ENCODE measurements at regions not wholly inside any gene's neighbourhood (a gene's known extent, or its start where the extent isn't known, plus 50 kb on each side); places are given as distances from the start of the nearest gene placed in this dataset.
"Not testable (repeated sequence)": the region's sequence is repeated elsewhere in the genome, so short reads cannot be mapped to it uniquely, and the experiment has no call there.

DNA sequence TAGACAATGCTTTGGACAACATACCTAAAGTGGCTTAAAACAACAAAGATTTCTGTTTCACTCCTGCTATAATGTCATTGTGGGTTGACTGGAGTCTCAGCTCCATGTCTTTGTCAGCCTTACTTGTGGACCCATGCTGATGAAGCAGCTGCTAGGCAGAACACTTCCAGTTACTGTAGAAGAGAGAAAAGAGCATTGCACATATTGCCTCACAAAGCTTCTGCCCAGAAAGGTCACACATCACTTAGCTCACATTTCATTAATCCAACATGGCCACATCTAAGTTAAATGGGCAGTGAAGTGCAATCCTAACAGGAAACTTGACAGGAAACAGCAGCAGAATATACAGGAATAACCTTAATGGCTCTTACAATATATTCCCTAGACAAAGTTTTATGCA, 480.5 kb upstream of the HTR1E start:
- DNase-seq (ENCODE audit: low read depth) = no peak
- no peak overlapping the region for H3K4me3 ChIP-seq (ENCODE audit: low read depth, low read length)
- TF ChIP-seq, protein P1, sequence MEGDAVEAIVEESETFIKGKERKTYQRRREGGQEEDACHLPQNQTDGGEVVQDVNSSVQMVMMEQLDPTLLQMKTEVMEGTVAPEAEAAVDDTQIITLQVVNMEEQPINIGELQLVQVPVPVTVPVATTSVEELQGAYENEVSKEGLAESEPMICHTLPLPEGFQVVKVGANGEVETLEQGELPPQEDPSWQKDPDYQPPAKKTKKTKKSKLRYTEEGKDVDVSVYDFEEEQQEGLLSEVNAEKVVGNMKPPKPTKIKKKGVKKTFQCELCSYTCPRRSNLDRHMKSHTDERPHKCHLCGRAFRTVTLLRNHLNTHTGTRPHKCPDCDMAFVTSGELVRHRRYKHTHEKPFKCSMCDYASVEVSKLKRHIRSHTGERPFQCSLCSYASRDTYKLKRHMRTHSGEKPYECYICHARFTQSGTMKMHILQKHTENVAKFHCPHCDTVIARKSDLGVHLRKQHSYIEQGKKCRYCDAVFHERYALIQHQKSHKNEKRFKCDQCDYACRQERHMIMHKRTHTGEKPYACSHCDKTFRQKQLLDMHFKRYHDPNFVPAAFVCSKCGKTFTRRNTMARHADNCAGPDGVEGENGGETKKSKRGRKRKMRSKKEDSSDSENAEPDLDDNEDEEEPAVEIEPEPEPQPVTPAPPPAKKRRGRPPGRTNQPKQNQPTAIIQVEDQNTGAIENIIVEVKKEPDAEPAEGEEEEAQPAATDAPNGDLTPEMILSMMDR (IDR thresholded peaks at IDR 0.05; ENCODE audit: insufficient read depth, low read depth, low read length) = no peak

DNA sequence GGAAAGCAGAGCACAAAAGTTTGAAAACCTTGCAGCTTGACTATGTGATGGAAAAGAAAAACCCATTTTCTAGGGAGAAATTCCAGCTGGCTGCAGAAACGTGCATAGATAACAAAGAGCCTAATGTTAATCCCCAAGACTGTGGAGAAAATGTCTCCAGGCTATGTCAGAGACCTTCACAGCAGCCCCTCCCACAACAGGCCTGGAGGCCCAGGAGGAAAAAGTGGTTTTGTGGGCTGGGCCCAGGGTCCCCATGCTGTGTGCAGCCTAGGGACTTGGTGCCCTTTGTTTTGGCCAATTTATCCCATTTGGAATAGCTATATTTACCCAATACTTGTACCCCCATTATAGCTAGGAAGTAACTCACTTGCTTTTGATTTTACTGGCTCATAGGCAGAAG, 484.1 kb upstream of the HTR1E start:
- H3K4me3 ChIP-seq (ENCODE audit: low read depth, low read length) = no peak overlapping the region
- TF ChIP-seq, protein P1 (IDR thresholded peaks at IDR 0.05; ENCODE audit: insufficient read depth, low read depth, low read length) = no peak
- no peak for DNase-seq (ENCODE audit: low read depth)

DNA sequence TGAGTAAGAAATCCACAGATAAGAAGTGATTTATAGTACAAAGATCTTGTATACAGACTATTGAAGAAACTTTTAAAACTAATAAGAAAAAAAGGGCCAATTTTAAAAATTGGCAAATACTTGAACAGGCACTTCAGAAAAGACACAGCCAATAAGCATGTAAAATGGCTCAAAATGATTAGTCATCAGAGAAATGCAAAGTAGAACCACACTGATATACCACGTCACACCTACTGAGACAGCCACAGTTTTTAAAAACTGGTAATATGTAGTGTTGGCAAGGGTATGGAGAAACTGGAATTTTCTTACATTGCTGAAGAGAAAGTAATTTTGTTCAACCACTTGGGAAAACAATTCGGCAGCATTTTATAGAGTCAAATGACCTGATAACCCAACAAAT, 488.9 kb upstream of the HTR1E start:
- TF ChIP-seq, protein P1 (IDR thresholded peaks at IDR 0.05; ENCODE audit: insufficient read depth, low read depth, low read length) = no peak
- DNase-seq (ENCODE audit: low read depth) = no peak
- H3K4me3 ChIP-seq (ENCODE audit: low read depth, low read length) = no peak overlapping the region

DNA sequence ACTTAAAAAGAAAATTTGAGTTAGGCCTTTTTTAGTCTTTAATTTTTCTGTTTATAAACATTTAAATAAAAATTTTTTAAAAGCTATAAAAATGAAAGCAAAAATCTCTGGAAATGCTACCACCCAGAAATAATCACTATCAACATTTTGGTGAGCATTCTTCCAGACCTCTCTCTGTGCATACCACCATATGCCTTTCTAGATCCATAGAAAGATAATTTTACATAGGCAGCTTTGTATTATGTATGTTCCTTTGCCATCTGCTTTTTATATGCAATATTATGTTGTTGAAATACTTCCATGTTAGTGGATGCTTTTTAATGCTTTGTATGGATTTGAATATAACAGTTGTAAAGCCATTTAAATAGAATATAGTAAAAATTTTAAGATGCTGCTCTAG, 496.7 kb upstream of the HTR1E start:
- TF ChIP-seq, protein P1 (IDR thresholded peaks at IDR 0.05; ENCODE audit: insufficient read depth, low read depth, low read length) = no peak
- DNase-seq (ENCODE audit: low read depth) = no peak
- H3K4me3 ChIP-seq (ENCODE audit: low read depth, low read length) = no peak overlapping the region

DNA sequence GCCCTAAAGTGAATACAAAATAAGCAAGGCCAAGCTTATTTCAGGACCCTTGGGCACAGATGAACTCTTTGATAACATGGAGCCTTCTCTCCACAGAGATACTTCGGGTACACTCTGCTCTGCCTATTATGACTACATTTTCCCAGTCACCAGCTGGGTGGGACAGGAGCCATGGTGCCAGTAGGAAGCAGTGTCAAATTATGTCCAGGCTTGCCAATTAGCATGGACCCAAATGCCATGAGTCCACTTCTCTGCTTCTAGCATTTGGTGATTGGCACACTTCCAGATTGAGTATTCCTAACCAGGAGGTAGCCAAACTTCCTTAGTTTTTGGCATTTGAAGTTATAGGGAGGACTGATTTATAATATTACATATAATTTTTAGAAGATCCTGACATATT, 513.8 kb upstream of the HTR1E start:
- no peak for DNase-seq (ENCODE audit: low read depth)
- TF ChIP-seq, protein P1 (IDR thresholded peaks at IDR 0.05; ENCODE audit: insufficient read depth, low read depth, low read length) = no peak
- no peak overlapping the region for H3K4me3 ChIP-seq (ENCODE audit: low read depth, low read length)

DNA sequence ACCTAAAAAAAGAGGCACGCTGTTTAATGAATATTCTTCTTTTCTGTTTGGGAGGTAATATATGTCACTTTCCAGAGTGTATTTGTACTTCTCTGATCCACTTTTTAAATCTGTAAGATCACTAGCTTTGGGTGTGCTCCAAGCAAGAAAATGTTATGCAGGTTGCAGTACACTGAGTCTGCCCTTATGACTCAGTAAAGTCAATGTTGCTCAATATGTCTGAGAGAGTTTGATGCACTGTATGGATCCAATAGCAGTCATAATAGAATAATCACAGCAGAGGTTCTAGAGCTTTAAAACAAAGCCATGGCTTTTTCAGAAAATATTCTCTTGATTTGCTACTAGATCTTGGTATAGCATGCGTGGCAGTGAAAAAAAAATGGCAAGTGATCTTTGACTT, 525.3 kb upstream of the HTR1E start:
- no peak overlapping the region for H3K4me3 ChIP-seq (ENCODE audit: low read depth, low read length)
- TF ChIP-seq, protein P1 (IDR thresholded peaks at IDR 0.05; ENCODE audit: insufficient read depth, low read depth, low read length) = no peak
- DNase-seq (ENCODE audit: low read depth) = no peak

DNA sequence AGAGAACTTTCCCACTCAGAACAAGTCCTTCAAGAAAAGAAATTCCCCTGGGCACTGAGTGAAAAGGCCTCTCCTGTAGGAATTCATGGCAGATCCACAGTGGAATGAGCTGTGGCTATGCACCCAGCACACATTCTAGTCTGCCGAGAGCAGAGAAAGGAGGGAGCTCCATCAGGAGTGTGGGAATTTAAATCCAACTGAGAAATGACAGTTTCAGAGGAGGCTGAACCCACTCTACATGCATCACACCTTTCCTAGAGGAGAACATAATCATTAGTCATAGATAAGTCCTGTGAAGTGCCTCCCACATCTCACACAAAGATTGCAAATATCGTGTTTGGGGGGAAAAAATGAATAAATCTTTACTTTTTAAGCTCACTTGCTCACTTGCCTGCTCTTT, 530.2 kb upstream of the HTR1E start:
- no peak for DNase-seq (ENCODE audit: low read depth)
- H3K4me3 ChIP-seq (ENCODE audit: low read depth, low read length) = no peak overlapping the region
- TF ChIP-seq, protein P1 (IDR thresholded peaks at IDR 0.05; ENCODE audit: insufficient read depth, low read depth, low read length) = no peak

DNA sequence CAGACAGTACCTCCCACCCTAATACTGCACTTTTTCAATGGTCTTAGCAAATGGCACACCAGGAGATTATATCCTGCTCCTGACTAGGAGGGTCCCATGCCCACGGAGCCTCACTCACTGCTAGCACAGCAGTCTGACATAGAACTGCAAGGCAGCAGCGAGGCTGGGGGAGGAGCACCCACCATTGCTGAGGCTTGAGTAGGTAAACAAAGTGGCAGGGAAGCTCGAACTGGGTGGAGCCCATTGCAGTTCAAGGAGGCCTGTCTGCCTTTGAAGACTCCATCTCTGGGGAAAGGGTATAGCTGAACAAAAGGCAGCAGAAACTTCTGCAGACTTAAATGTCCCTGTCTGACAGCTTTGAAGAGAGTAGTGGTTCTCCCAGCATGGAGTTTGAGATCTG, 544.5 kb upstream of the HTR1E start:
- not testable (repeated sequence) for H3K4me3 ChIP-seq (ENCODE audit: low read depth, low read length); DNase-seq (ENCODE audit: low read depth)

Measured in fibroblast of villous mesenchyme (primary cell).